ENCODE measurements at regions not wholly inside any gene's neighbourhood (a gene's known extent, or its start where the extent isn't known, plus 50 kb on each side); places are given as distances from the start of the nearest gene placed in this dataset.

GRCh38 chr6:154561750-154562149 lies 51.3 kb upstream of the CNKSR3 start:
- no peak for DNase-seq

- DNase-seq: no peak
Measured at GRCh38 chr6:154565331-154565730, 54.8 kb upstream of the CNKSR3 start.

GRCh38 chr6:154566866-154567265 lies 56.4 kb upstream of the CNKSR3 start:
- DNase-seq: no peak

DNA sequence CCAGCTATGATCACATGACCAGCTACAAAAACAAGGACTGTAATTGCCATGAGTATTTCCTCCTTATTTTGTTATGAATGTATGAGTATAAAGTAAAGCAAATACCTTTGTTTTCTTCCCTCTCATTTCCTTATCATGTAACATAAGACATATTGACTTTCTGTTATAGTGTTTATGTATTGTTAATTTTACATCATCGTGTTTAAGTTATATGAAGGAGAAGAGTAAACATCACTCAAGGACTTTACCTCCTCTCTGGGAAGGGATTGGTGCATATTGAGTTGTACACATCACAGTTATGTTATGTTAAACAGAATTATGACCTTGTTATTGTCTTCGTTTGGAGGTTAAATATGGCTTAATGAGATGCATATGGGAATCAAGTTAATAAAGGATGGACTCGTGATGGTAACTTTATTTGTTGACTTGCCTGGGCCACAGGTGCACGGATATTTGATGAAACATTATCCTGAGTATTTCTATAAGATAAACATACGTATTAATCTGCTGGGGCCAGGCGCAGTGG lies 57.3 kb upstream of the CNKSR3 start:
- no peak for DNase-seq

- DNase-seq: no peak
Measured at GRCh38 chr6:154569156-154569862, 58.8 kb upstream of the CNKSR3 start.

- DNase-seq: no peak
Measured at GRCh38 chr6:154570505-154570904, 60.0 kb upstream of the CNKSR3 start.

- DNase-seq: no peak
Measured at GRCh38 chr6:154572556-154572955, 62.1 kb upstream of the CNKSR3 start.

GRCh38 chr6:154578004-154578559 lies 67.6 kb upstream of the CNKSR3 start:
- no peak for DNase-seq

- no peak for DNase-seq
Measured at GRCh38 chr6:154579046-154579445, 68.6 kb upstream of the CNKSR3 start.

- DNase-seq: no peak
Measured at GRCh38 chr6:154579485-154579884, 69.0 kb upstream of the CNKSR3 start.

DNA sequence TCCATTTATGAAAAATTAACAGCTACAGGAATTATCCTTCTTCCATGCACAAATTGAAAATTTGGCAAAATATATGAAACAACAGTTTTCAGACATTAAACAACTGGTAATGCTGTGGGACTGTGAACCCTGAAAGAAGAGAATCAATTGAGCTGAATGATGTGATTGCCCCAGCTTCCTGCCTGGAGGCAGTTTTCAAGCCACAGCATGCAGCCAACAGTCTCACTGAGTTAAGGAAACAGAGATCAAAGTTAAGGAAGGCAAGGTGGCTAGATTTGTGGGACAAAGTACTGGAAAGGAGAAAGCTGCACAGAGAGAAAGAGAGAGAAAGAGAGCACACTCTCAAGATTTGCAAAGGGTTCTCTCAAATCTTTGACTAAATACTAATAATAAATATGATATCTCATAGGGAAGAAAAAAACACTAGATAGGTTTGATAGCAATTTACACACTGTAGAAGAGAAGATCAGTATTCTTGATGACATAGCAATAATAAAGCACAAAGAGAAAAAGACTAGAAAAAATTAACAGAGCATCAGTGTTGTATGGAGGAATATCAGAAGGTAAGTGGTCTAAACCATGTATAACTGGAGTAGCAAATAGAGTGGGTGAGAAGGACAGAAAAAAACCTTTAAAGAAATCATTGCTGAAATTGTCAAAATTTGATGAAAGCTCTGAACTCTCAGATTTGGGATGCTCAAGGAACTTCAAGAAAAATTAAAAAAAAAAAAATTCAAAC lies 70.1 kb upstream of the CNKSR3 start:
- no peak for DNase-seq

- DNase-seq: no peak
Measured at GRCh38 chr6:154582696-154583095, 72.2 kb upstream of the CNKSR3 start.

GRCh38 chr6:154583546-154584188 lies 73.2 kb upstream of the CNKSR3 start:
- DNase-seq: no peak

DNA sequence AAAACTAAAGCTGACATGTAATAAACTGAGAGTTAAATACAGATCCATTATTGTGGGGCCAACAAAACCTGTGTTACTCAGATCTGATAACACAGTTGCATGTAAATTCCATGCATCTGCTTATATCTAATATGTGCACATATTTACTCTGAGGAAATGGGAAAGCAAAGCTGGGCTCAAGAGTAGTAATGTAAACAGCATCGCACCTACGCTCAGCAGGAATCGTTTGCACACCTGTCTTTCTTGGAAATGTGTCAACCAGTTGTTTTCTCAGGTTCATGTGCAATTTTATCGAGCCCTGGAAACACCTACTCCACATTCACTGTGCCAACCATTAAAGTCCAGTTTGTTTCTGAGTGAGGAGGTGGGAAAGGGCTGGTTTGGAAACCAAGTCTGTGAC lies 80.3 kb upstream of the CNKSR3 start:
- DNase-seq: no peak

GRCh38 chr6:154591234-154591633 lies 80.7 kb upstream of the CNKSR3 start:
- DNase-seq: no peak

GRCh38 chr6:154592199-154592860 lies 81.8 kb upstream of the CNKSR3 start:
- no peak for DNase-seq

DNA sequence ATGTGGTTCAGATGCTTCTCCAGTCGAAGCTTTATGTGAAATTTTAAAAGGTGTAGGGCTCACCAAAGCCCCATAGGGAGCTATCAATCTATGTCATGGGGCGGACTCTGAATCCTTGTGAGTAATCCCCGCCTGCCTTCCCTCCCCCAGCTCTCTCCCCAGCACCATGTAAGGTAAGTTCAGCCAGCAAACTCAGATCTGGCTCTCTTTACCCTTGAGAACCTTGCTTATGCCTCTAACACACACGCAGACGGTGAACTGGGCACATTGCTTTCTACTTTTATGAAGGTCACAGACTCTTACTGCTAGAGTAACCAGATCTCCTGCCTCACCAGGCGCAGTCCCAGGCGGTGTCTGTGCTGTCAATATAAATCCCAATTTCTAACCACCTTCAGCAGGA lies 82.6 kb upstream of the CNKSR3 start:
- no peak for DNase-seq

- DNase-seq: no peak
Measured at GRCh38 chr6:154594496-154595198, 84.2 kb upstream of the CNKSR3 start.

DNA sequence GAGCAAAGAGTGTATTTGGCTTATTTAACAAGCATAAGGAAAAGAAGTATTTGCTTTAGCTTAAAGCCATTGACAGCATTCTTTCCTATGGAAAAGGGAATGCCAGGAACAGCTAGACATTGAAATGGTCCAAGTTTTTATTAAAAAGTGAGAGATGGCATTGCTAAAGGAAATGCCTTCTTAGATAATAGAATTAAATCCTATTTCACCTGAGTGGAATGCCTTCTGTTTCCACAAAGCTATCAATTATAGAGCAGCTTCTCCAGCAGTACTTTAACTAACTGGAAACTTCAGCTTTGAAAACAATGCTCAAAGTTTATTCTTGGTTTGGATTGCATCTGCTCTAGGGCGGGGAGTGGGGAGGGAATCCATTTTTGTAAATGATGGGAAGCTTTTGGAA lies 85.1 kb upstream of the CNKSR3 start:
- DNase-seq: no peak

GRCh38 chr6:154596009-154596408 lies 85.5 kb upstream of the CNKSR3 start:
- no peak for DNase-seq

DNA sequence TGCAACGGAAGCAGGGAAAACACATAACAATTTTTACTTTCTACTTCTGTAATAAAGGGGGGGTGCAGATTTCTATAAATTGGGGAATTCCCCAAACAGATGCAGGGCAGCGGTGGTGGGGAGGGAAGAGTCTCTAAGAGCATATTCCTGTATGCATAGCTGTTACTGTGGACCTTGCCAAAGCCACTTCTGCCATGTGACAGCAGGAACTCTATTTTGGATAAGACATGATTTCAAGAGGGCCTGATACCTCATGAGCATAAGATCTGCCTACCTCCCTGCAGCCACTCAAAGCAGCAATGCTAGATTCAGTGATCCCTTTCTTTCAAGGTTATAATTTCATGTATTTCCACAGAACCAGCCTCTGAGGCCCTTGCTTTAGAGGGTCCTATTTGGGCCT lies 86.2 kb upstream of the CNKSR3 start:
- no peak for DNase-seq

GRCh38 chr6:154598399-154598798 lies 87.9 kb upstream of the CNKSR3 start:
- no peak for DNase-seq
